ENCODE measurements at regions not wholly inside any gene's neighbourhood (a gene's known extent, or its start where the extent isn't known, plus 50 kb on each side); places are given as distances from the start of the nearest gene placed in this dataset.

GRCh38 chr2:122129399-122129798 is 373.9 kb downstream of the TSN start:
- WGBS, 2 donors (ENCODE audit: low coverage in 1 of 2) = 78 to 89% methylated on average over 1 of the region's 1 CpG
- peaks cover 0 to 66% (median 0%) of the 10 kb centered on the region in 3 donors for H3K9me3 ChIP-seq
- TF ChIP-seq CTCF (IDR thresholded peaks at IDR 0.05) (no peak), EP300 (IDR thresholded peaks at IDR 0.05) (no peak), POLR2A (IDR thresholded peaks at IDR 0.05) (no peak), POLR2AphosphoS5 (IDR thresholded peaks at IDR 0.05) (no peak)
- H3K36me3 ChIP-seq = no peaks in the 10 kb centered on the region
- no peak for ATAC-seq
- H3K27ac ChIP-seq = no peak overlapping the region
- H3K27me3 ChIP-seq = no peaks in the 10 kb centered on the region
- H3K4me3 ChIP-seq = no peak overlapping the region
- no peaks in the 10 kb centered on the region for H3K4me1 ChIP-seq

- WGBS, 2 donors (ENCODE audit: low coverage in 1 of 2) = 70 to 78% methylated on average over 1 to 2 of the region's 2 CpGs
- no peak for ATAC-seq
- no peaks in the 10 kb centered on the region for H3K4me1 ChIP-seq
- no peaks in the 10 kb centered on the region for H3K27me3 ChIP-seq
- H3K36me3 ChIP-seq = no peaks in the 10 kb centered on the region
- TF ChIP-seq CTCF (IDR thresholded peaks at IDR 0.05) (no peak), POLR2A (IDR thresholded peaks at IDR 0.05) (no peak), EP300 (IDR thresholded peaks at IDR 0.05) (no peak), POLR2AphosphoS5 (IDR thresholded peaks at IDR 0.05) (no peak)
- H3K4me3 ChIP-seq = no peak overlapping the region
- H3K27ac ChIP-seq = no peak overlapping the region
- peaks cover 0 to 39% (median 0%) of the 10 kb centered on the region in 3 donors for H3K9me3 ChIP-seq
Observed at GRCh38 chr2:122132147-122132691, 376.8 kb downstream of the TSN start.

GRCh38 chr2:122135021-122135937 is 379.8 kb downstream of the TSN start:
- no peak for TF ChIP-seq POLR2A (IDR thresholded peaks at IDR 0.05)
- H3K27ac ChIP-seq = no peak overlapping the region
- H3K9me3 ChIP-seq = peaks cover 0 to 18% (median 0%) of the 10 kb centered on the region in 3 donors
- H3K36me3 ChIP-seq = no peaks in the 10 kb centered on the region
- H3K4me3 ChIP-seq = no peak overlapping the region
- 63 to 96% methylated on average over 4 to 10 of the region's 10 CpGs for WGBS, 2 donors (ENCODE audit: low coverage in 1 of 2)
- ATAC-seq = no peak
- no peaks in the 10 kb centered on the region for H3K4me1 ChIP-seq
- H3K27me3 ChIP-seq = no peaks in the 10 kb centered on the region

- TF ChIP-seq POLR2AphosphoS5 (IDR thresholded peaks at IDR 0.05) (no peak), CTCF (IDR thresholded peaks at IDR 0.05) (no peak), EP300 (IDR thresholded peaks at IDR 0.05) (no peak), POLR2A (IDR thresholded peaks at IDR 0.05) (no peak)
- H3K36me3 ChIP-seq = no peaks in the 10 kb centered on the region
- whole genome bisulfite sequencing, 2 donors (ENCODE audit: low coverage in 1 of 2) = 75% methylated on average over 2 of the region's 2 CpGs; no CpG with 5 or more reads in 1 of the 2 donors
Observed at GRCh38 chr2:122136056-122136455, 380.6 kb downstream of the TSN start.

GRCh38 chr2:122138561-122138960 is 383.1 kb downstream of the TSN start:
- H3K4me3 ChIP-seq = no peak overlapping the region
- no peaks in the 10 kb centered on the region for H3K27me3 ChIP-seq
- no peak for TF ChIP-seq POLR2AphosphoS5 (IDR thresholded peaks at IDR 0.05)
- no peak for TF ChIP-seq POLR2A (IDR thresholded peaks at IDR 0.05)
- TF ChIP-seq EP300 (IDR thresholded peaks at IDR 0.05) = no peak
- no peak for TF ChIP-seq CTCF (IDR thresholded peaks at IDR 0.05)
- no peaks in the 10 kb centered on the region for H3K9me3 ChIP-seq
- no peak for ATAC-seq
- 78 to 79% methylated on average over 6 to 7 of the region's 7 CpGs for WGBS, 2 donors (ENCODE audit: low coverage in 1 of 2)
- no peaks in the 10 kb centered on the region for H3K36me3 ChIP-seq
- no peaks in the 10 kb centered on the region for H3K4me1 ChIP-seq
- no peak overlapping the region for H3K27ac ChIP-seq

More at GRCh38 chr2:122136056-122136455, 380.6 kb downstream of the TSN start:
- Histone ChIP-seq H3K9me3 (peaks cover 0 to 10% (median 0%) of the 10 kb centered on the region in 3 donors), H3K4me3 (no peak overlapping the region), H3K27me3 (no peaks in the 10 kb centered on the region), H3K4me1 (no peaks in the 10 kb centered on the region), H3K27ac (no peak overlapping the region)
- no peak for ATAC-seq

All from gastroesophageal sphincter (tissue), 4 donors.